ENCODE measurements at regions not wholly inside any gene's neighbourhood (a gene's known extent, or its start where the extent isn't known, plus 50 kb on each side); places are given as distances from the start of the nearest gene placed in this dataset.
"Not testable (repeated sequence)": the region's sequence is repeated elsewhere in the genome, so short reads cannot be mapped to it uniquely, and the experiment has no call there.

GRCh38 chr6:4349323-4349722, 213.9 kb upstream of the ECI2 start:
- DNase-seq: no peak

DNA sequence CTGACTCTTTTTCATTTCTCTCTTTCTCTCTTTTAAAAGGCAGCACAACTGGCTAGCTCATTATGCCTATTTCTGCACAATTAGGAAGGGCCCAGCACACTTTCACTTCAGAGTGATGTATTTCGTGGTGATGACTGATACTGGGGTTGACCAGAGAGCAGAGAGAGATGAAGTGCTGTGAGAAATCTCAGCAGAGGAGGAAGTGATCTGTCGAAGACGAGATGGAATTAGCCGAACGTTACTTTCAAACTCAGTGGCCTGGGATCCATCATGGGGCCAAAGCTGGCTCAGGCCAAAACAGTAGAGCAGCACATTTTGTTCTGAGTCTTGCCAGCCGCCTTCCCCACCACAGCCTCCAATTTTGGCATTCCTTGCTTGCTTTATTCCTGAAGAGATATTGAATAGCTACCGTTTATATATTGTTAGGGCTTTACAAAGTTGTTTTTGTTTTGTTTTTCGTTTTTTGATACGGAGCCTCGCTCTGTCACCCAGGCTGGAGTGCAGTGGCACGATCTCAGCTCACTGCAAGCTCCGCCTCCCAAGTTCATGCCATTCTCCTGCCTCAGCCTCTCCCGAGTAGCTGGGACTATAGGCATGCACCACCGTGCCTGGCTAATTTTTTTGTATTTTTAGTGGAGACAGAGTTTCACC, 213.2 kb upstream of the ECI2 start:
- DNase-seq: peak in 1 of 2 donors; percentile 43

- DNase-seq: no peak
Observed at GRCh38 chr6:4347877-4348276, 212.5 kb upstream of the ECI2 start.

DNA sequence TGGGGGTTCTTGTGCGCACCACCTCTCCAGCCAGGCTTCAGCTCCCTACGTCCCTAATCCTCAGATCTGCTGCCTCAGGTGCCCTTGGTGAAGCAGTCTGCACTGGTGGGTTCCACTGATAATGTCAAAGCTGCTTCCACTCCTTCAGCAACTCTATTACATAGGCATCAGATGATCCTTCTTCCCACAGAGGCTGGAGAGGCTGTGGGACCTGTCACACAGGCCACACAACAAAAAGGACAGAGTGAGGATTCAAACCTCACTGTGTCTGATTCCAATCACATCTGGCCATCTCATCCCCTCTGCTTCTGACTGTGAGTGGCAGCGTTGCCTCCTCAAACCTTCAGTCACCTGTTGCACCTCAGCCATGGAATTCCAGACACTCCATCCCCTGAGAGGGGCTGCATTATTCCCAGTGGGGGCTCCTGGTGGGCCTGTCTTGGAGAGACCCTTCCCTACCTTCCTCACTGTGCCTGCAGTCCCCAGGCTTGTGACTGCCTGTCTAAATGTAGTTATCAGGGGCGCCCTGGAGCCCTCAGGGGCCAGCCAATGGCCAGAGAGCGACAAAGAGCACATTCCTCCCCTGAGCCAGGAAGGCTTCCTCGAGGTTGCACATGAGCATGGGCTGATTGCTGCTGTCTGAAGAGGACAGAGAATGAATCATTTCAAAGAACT, 211.4 kb upstream of the ECI2 start:
- DNase-seq: peak; percentile 6 to 58

- no peak for DNase-seq
Observed at GRCh38 chr6:4345543-4345942, 210.2 kb upstream of the ECI2 start.

- peak; percentile 91 to 96 for DNase-seq
Observed at GRCh38 chr6:4344317-4344899, 209.0 kb upstream of the ECI2 start.

- no peak for DNase-seq
Observed at GRCh38 chr6:4342407-4343137, 207.2 kb upstream of the ECI2 start.

DNA sequence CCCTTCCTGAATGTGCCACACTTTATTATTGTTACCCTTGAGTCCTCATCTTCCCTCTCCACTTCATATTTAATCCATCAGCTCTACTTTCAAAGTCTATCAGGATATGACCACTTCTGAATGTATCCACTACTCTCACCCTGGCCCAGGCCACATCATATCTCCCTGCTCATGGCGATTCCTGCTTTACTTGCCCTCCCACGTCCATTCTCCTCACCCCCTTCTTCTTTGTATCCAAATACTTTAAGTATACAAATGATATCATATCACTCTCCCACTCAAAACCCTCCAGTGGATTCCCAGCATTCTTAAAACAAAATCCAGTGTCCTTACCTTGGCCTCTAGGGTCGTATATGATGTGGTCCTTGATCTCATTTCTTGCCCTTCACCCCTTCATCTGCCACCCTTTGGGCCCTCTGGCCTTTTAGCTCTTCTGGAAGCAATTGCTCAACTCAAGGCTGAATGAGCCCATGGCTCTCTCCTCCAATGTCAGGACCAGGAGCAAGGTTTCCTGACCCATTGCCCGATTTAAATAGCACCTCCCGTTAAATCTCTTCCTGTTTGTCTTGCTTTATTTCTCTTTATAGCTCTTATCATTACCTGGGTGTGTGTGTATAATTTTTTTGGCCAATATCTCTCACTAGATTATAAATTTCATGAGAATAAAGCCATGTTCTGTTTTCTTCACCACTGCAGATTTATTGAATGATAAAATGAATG, 205.9 kb upstream of the ECI2 start:
- no peak for DNase-seq

- no peak for DNase-seq
Observed at GRCh38 chr6:4340544-4340943, 205.2 kb upstream of the ECI2 start.

GRCh38 chr6:4338884-4339283, 203.5 kb upstream of the ECI2 start:
- no peak for DNase-seq

DNA sequence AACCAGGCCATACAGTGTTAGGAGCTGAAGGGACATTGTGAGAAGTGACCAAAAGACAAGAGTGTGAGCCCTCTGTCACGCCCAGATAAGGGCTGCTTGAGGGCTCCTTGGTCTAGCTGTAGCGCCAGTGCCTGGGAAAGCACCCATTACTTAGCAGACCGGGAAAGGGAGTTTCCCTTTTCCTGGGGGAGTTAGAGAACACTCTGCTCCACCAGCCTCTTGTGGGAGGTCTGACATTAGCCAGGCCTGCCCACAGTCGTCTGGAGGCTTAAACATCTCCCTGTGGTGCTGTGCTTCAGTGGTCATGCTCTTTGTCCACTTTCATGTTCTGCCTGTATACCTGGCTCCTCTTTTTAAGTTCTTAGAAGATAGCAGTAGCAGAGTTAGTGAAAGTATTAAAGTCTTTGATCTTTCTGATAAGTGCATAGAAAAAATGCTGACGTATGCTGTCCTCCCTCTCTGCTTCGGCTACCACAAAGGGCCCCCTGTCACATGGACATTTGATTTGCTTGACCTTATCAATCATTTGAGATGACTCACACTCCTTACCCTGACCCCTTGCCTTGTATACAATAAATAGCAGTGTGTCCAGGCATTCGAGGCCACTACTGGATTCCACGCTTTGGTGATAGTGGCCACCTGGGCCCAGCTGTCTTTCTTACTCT, 201.5 kb upstream of the ECI2 start:
- peak in 1 of 2 donors; percentile 68 for DNase-seq

- DNase-seq: peak in 1 of 2 donors; percentile 29
Observed at GRCh38 chr6:4336084-4336483, 200.7 kb upstream of the ECI2 start.

DNA sequence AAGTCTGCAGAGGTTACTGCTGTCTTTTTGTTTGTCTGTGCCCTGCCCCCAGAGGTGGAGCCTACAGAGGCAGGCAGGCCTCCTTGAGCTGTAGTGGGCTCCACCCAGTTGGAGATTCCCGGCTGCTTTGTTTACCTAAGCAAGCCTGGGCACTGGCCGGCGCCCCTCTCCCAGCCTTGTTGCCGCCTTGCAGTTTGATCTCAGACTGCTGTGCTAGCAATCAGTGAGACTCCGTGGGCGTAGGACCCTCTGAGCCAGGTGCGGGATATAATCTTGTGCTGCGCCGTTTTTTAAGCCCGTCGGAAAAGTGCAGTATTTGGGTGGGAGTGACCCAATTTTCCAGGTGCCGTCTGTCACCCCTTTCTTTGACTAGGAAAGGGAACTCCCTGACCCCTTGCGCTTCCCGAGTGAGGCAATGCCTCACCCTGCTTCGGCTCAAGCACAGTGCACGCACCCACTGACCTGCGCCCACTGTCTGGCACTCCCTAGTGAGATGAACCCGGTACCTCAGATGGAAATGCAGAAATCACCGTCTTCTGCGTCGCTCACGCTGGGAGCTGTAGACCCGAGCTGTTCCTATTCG, 198.9 kb upstream of the ECI2 start:
- DNase-seq: not testable (repeated sequence)

DNA sequence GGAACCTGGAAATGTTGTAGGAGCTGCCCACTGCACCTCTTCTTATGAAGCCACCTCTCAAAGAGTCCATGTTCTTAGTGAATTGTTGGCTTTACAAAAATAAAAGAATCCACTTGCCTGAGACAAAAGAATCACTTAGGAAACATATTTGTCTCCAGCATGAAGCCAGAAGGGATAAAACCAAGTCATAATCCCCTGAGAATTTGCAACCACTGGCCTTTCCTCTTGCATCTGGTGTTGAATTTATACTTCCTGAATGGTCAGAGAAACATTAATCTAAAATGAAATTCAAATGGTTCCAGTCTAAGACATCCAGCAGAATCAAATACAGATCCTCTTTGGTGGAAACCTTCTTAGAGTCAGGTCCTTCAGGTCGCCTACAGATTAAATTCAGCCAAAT, 192.5 kb upstream of the ECI2 start:
- DNase-seq: no peak

- no peak for DNase-seq
Observed at GRCh38 chr6:4324746-4325145, 189.4 kb upstream of the ECI2 start.

DNA sequence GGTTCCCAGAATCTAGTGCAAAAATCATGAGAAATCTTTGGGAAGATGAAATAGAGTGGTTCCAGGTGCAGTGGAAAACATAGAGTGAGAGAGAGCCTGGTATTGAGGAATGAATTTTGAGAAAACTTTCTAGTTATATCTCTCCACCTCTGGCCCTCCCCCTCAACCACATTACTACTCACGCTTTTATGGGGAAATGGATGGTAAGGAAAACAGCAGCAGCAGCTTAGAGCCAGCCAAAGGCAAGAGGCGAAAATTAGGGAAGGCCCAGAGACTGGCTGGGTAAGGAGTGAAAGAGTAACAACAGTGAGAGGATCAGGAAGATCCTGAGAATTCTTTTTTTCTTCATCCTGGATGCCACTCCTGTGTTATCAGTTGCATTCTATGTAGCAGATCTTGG, 187.9 kb upstream of the ECI2 start:
- DNase-seq: peak; percentile 13 to 42

DNA sequence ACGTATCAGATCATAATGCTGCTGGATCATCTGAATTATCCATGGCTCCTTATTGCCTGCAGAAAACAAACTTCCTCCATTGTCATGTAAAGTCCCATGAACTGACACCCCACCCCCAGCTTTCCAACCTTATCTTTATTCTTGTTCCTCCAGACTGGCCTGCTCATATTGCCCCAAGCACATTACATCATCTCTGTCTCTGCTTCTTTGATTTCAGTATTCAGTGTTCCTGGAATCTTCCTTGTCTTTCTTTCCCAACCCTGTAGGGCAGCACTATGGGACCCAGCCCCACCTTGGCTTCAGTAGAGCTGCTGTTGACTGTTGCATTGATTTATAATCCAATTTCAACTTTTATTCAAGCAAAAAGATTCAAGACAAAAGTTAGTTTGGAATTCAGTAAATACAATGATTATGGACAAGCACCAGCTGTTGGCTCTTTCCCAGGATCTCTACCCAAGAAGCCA, 187.5 kb upstream of the ECI2 start:
- DNase-seq: peak; percentile 59 to 78

DNA sequence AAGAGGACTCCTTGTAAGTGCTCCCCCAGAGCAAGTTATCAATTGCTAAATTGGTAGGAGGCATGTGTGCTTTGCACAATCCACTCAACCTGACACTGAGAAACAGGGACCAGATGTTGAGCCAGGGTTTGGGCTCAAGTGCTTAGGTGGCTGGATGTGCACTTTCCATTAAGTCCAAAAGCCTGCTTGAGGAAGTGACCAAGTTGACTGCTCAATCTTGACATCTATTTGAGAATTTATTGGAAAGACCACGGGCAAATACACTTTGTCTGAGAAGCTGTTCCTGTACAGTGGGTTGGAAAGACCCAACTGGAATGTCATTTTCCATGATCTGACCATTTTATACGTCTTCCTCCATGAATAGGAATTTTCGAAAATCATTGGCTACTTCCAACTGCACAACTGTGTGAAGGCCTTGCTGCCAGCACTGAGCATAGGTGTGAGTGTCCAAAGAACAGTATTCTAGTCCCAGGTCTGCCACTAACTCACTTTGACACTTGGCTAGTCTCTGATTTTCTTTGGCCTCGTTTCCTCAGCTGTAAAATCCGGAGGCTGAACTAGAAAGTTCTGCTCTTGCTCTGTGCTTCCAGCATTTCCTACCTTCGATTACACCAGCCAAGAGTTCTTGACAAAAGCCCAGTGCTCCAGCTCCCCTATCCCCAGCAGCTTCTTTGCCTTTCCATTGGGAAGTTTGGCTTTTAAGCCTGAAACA, 186.9 kb upstream of the ECI2 start:
- DNase-seq: no peak

- DNase-seq: no peak
Observed at GRCh38 chr6:4320860-4321259, 185.5 kb upstream of the ECI2 start.

DNA sequence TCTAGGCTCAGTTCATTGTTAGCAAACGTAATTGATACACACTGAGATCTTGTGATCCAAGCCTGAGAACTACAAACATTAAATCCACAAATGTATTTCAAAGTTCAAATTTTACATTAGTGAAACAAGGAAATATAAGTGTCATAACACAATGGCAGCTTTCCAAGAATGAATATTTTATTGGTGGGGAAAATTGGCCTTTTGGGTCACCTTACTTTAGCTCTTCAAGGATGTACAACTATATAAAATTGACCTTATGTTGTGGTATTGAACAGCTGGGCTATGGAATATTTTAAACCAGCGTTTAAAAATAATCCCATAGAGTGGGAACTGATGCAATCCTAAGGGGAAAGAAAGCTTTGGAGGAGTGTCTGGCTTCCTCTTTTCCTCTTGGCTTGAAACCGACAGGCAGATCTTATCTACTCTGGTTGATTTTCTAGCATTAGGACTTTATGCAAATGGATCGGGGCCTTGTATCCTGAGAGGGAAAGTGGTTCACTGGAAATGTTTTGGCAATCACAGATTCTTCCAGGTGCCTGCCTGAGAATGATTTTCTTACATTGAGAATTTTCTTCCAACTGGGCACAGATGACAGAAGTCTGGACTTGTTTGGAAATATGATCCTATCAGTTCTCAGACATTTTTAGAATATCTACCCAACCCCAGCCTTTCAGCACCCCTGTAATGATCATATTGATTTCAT, 184.8 kb upstream of the ECI2 start:
- DNase-seq: peak; percentile 66 to 77

Measured in inflammatory macrophage (primary cell).